Stomach smooth muscle (tissue), 2 donors: ENCODE measurements at regions not wholly inside any gene's neighbourhood (a gene's known extent, or its start where the extent isn't known, plus 50 kb on each side); places are given as distances from the start of the nearest gene placed in this dataset.

Experiments
- H3K27ac ChIP-seq: one replicate; pipeline ENCODE4 v1.7.0; 2013; ENCODE audit warnings: mild to moderate bottlenecking, low read length, inconsistent platforms
- H3K27me3 ChIP-seq, 2 donors: one replicate each; pipeline ENCODE4 v1.7.0; 2013; ENCODE audit warnings: low read length in 2 of 2; ENCODE audit not compliant: insufficient read depth in 2 of 2, control insufficient read depth in 1 of 2
- H3K36me3 ChIP-seq, 2 donors: one replicate each; pipeline ENCODE4 v1.7.0; 2013; ENCODE audit warnings: low read length in 2 of 2; ENCODE audit not compliant: control insufficient read depth in 2 of 2, insufficient read depth in 2 of 2
- H3K4me1 ChIP-seq: one replicate; pipeline ENCODE4 v1.7.0; 2013; ENCODE audit warnings: low read length; ENCODE audit not compliant: control insufficient read depth, insufficient read depth
- H3K4me3 ChIP-seq, 2 donors: one replicate each; pipeline ENCODE4 v1.7.0; 2013; ENCODE audit warnings: low read length in 2 of 2
- H3K9ac ChIP-seq, 2 donors: one replicate each; pipeline ENCODE4 v1.7.0; 2013; ENCODE audit warnings: low read length in 2 of 2, mild to moderate bottlenecking in 1 of 2
- H3K9me3 ChIP-seq, 2 donors: one replicate each; pipeline ENCODE4 v1.7.0; 2013; ENCODE audit warnings: low read length in 2 of 2; ENCODE audit not compliant: control insufficient read depth in 2 of 2
- donor health status: healthy.
- donor health status: Pancreatic carcinoma.

DNA sequence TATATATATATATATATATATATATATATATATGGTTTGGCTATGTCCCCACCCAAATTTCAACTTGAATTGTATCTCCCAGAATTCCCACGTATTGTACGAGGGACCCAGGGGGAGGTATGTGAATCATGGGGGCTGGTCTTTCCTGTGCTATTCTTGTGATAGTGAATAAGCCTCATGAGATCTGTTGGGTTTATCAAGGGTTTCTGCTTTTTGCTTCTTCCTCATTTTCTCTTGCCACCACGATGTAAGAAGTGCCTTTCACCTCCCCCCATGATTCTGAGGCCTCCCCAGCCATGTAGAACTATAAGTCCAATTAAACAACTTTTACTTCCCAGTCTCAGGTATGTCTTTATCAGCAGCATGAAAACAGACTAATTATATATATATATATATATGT lies 52.3 kb upstream of the ADAMTS2 start:
- Histone ChIP-seq H3K27me3 (no peaks in the 10 kb centered on the region), H3K4me3 (no peak overlapping the region), H3K27ac (no peak overlapping the region), H3K9me3 (peaks cover 5 to 17% of the 10 kb centered on the region in 2 donors), H3K36me3 (no peaks in the 10 kb centered on the region), H3K4me1 (no peaks in the 10 kb centered on the region), H3K9ac (no peak overlapping the region)
